Hematopoietic multipotent progenitor cell treated with erythropoietin and hydrocortisone succinate and interleukin-3 and kit ligand, for 15 days (in vitro differentiated cells): ENCODE measurements at regions not wholly inside any gene's neighbourhood (a gene's known extent, or its start where the extent isn't known, plus 50 kb on each side); places are given as distances from the start of the nearest gene placed in this dataset.

Experiments
- DNase-seq: peaks from one replicate; pipeline ENCODE4 v3.0.0-alpha.2; 2015; ENCODE audit warnings: low spot score

DNA sequence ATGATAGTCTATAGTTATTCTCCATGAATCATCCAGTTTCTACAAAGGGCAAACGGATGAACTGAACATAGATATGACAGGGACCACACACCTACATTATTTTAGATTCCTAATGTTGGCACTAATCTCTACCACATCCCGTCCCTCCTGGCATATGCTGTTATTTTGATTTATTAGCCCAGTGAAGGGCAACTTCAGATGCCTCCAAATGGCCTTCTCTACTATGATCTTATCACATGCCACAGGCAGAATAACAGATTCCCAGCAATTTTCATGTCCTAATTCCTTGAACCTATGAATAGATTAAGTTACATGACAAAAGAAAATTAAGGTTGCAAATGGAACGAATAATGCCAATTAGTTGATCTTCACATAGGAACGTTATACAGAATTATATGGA lies 474.7 kb downstream of the ANKRD7 start:
- DNase-seq: no peak

DNA sequence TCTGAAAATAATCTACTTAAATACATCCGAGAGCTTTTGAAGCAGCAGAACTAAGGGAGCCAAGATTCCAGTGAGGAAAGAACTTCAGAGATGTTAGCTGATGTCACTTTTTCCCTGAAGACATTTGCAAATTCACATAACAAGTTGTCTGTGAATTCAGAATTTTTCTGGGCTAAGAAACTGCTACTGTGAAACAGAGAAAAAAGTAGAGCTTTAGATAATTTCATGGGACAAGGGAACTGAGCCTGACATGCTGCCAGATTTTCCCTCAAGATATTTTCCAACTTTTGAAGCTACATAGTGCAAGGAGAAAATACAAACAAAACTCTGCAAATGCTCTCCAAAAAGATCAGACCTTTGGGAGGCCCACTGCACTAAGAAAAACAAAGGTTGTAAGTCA lies 484.2 kb downstream of the ANKRD7 start:
- no peak for DNase-seq

GRCh38 chr7:118711688-118712087 lies 487.2 kb downstream of the ANKRD7 start:
- DNase-seq: no peak

DNA sequence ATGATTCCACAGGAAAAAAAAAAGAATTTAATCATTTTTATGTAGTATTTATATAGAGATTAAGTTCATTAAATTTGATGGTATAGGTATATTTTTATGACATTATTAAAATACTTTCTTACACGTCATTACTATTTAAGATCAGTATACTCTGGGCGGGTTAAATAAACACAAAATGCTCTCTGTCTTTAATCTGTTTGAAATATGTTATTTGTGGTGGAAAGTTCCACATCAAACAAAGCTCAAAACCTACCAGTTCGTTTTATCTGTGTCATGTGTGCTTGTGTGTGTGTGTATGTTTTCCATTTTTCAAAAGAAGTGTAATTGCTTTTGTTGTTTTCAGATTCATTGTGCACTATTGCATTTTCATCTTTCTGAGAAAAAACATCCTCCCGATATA lies 488.5 kb downstream of the ANKRD7 start:
- no peak for DNase-seq

- no peak for DNase-seq
These were observed 496.1 kb downstream of the ANKRD7 start for GRCh38 chr7:118720632-118721031.

- no peak for DNase-seq
These were observed 507.4 kb downstream of the ANKRD7 start for GRCh38 chr7:118731854-118732253.

GRCh38 chr7:118734541-118734940 lies 510.0 kb downstream of the ANKRD7 start:
- DNase-seq: no peak

- DNase-seq: no peak
These were observed 510.9 kb downstream of the ANKRD7 start for GRCh38 chr7:118735441-118735840.

DNA sequence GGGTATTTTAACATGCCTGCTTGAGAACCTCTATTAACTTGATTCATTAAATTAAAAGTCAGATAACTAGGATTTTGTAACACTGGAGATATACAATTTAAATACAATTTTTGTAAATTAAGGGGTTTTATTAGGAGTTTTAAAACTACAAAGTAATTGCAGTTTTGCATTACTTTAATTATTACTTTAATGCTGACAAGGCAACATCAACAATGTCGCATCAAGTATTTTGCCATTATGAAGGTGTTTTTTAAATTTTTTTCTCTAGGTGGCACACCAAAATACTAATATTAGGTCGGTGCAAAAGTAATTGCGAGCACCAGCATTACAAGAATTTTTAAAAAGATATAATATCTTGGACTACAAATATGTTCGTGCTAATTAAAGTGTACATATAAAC lies 513.4 kb downstream of the ANKRD7 start:
- DNase-seq: no peak

DNA sequence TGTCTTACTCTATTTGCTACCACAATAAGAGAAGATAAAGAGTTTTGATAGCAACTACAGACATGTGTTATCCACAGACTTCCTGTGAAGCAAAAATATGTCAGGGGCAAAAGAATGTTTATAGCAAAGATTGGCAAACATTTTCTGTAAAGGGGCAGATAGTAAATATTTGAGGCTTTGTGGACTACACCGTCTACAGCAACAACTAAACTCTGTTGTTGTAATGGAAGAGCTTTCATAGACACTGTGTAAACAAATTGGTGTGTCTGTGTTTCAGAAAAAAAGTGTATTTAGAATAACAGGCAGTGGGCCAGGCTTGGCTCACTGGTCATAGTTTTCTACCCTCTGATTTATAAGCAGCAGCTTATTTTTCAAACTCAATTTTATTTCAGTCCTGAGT lies 521.4 kb downstream of the ANKRD7 start:
- no peak for DNase-seq

DNA sequence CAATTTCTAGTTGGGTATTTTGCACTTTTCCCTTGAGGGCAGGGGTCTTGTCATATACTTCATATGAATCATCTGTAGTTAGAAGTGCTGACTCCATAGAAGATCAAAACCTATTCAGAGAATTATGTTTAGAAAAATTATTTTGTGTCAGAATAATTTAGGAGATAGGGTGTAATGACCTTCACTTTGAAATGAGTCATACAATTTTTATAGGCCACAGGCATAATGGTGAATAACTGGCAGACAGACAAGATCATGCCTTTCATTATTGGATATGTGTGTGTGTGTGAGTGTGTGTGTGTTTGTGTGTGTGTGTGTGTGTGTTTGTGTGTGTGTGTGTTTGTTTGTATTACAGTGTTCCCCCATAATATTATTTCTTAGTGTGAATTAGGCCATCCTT lies 523.0 kb downstream of the ANKRD7 start:
- DNase-seq: no peak

DNA sequence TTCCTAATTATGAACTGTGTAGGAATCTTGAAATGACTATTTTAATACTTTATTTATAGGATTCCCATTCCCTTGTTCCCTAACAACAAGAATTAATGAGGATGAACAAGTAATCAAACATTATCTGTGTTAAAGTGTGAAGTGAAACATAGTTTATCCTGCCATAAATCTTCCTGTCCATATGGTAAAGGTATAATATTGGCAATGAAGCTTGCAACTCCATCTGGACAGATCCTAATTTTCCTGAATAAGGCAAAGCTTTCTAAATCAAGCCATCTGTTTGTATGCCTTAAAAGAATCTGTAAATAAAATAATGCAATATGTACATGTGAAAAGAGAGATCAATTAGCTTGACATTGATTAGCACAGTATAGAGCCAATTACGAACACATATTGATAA lies 529.0 kb downstream of the ANKRD7 start:
- no peak for DNase-seq

DNA sequence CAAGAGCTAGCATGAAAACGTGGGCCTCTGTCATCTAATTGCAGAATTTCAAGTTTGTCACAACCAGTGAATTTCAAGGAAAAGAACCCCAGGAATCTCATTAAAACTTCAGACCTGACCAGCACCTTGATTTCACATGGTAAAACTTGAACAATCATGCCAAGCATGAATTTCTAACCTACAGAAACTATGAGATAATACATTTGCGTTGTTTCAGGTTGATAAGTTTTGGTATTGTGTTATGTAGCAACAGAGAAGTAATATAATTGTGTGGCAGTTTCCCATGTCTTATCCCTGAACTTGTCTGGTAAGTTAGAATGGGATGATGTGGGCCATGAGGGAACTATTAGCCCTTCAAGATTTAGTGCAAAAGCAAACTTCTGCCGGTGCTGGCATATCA lies 530.1 kb downstream of the ANKRD7 start:
- DNase-seq: no peak

GRCh38 chr7:118755067-118755625 lies 530.6 kb downstream of the ANKRD7 start:
- no peak for DNase-seq

GRCh38 chr7:118757066-118757465 lies 532.6 kb downstream of the ANKRD7 start:
- DNase-seq: no peak

DNA sequence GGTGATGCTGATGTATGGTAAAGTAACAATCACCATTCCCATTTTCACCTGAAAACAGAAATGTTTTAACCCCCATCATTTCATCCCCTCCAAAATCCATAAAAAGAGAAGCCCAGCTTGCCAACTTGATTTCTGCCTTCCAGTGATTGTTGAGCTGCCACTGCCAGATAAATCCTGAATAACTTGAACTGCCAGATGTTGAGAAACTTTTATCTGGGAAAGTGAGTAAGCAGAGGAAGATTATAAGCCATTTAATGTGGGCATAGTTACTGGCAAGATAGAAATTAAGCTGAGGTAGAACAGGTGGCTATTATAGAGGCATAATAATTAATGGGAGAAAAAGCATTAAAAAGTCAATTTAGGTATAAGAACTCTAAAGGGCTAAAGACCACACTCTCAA lies 534.1 kb downstream of the ANKRD7 start:
- no peak for DNase-seq

GRCh38 chr7:118759921-118760320 lies 535.4 kb downstream of the ANKRD7 start:
- no peak for DNase-seq

DNA sequence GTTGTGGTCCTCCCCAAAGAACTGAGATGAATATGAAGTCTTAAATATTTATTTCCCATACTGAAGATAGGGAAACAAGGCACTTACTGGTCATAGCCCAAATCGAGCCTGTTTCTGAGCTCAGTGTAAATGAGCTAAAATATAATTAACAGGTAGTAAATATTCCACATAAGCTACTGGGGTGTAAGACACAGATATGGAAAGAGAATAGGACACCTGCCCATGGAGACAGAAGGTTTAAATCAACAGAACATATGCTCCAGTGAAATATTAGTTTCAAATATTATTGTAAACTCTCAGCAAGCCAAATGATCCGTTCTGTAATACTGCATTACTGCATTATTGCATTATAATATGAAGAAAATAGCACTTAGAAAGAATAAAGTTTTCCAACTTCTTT lies 537.9 kb downstream of the ANKRD7 start:
- no peak for DNase-seq

DNA sequence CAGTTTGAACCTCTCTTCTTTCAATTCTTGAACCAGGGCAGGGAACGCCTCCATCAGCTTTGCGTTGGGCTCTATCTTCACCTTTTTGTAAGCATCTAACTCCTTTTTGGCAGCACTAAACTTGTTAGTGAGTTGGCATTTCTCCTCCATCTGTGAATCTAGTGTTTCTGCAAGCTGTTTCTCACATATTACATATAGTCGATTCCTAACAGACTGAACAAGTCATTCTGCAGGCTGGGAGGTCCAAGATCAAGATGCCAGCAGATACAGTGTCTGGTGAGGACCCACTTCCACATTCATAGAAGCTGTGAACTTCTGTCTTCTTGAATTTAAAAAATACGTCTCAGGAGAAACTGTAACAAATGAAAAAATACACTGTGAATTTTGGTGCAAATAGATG lies 539.7 kb downstream of the ANKRD7 start:
- no peak for DNase-seq

GRCh38 chr7:118771672-118772071 lies 547.2 kb downstream of the ANKRD7 start:
- DNase-seq: no peak

GRCh38 chr7:118777308-118777707 lies 552.8 kb downstream of the ANKRD7 start:
- no peak for DNase-seq

- no peak for DNase-seq
These were observed 568.2 kb downstream of the ANKRD7 start for GRCh38 chr7:118792682-118793081.

DNA sequence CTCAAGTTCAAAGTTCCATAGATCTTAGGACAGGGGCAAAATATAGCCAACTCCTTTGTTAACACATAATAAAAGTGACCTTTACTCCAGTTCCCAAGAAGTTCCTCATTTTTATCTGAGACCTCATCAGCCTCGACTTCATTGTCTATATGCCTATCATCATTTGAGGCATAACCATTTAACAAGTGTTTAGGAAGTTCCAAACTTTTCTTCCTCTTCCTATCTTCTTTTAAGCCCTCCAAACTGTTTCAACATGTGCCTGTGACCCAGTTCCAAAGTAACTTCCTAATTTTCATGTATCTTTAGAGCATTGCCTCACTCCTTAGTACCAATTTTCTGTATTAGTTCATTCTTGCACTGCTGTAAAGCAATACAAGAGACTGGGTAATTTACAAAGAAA lies 569.1 kb downstream of the ANKRD7 start:
- no peak for DNase-seq

DNA sequence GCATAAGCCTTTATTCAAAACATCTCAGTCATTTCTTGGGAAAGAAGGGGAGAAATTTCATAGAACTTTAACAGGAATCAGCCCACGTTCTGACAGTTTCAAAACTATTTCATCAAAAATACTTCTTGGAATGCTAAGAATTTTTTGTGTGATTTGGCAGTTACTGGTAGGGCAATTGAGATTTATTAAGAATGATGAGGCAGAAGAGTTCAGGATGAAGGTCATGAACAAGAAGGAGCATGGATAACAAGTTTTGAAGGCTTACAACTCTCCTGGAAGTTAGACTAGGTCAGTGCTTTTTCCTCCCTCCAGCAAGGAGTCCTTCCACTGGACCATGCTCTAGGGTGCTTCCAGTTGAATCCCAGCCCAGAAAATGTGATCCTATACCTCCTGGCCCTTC lies 569.9 kb downstream of the ANKRD7 start:
- no peak for DNase-seq

DNA sequence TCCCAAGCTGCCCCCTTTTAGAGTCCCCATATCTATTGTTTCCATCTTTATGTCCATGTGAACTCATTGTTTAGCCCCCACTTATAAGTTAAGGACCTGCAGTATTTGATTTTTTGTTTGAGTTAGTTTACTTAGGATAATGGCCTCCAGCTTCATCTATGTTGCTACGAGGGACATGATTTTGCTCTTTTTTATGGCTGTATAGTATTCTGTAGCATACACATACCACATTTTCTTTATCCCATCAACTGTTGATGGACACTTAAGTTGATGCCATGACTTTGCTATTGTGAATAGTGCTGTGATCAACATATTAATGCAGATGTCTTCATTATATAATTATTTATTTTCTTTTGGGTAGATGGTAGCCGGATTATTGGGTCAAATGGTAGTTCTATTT lies 576.9 kb downstream of the ANKRD7 start:
- DNase-seq: no peak
